OCI-LY7 (cell line): ENCODE measurements at regions not wholly inside any gene's neighbourhood (a gene's known extent, or its start where the extent isn't known, plus 50 kb on each side); places are given as distances from the start of the nearest gene placed in this dataset.

Source experiments
- BruUV-seq: library from RNA; stranded (reverse); fragments of 400-500 nt; replicated peaks from 2 replicates; lab custom pipeline; 2021; lab: Mats Ljungman, UMichigan
- CTCF ChIA-PET: fragments of 300-600 bp; sonication (Branson Sonifier 250); formaldehyde crosslinking; loops from one replicate; lab custom pipeline; 2022; ENCODE audit warnings: antibody characterized with exemption; ENCODE audit not compliant: unreplicated experiment; lab: Charles Lee
- POLR2A ChIA-PET: fragments of 300-600 bp; sonication (Branson Sonifier 250); formaldehyde crosslinking; loops from one replicate; lab custom pipeline; 2022; ENCODE audit warnings: antibody characterized with exemption; lab: Charles Lee
- DNase-seq: peaks from one replicate; pipeline ENCODE4 v3.0.0-alpha.2; 2015; ENCODE audit warnings: low spot score
- H2AFZ ChIP-seq: fragments of 200-600 bp; sonication (generic), shearing (Covaris generic); 2 replicates; pipeline ENCODE4 v1.6.1; 2014; ENCODE audit warnings: mild to moderate bottlenecking, antibody characterized with exemption, low read length, moderate library complexity
- H3K27ac ChIP-seq: fragments of 200-600 bp; sonication (generic); 2 replicates; pipeline ENCODE4 v1.5.1; 2014; ENCODE audit warnings: mixed run types, low read depth, mild to moderate bottlenecking, moderate library complexity, low read length, inconsistent platforms; ENCODE audit not compliant: poor library complexity, severe bottlenecking
- H3K36me3 ChIP-seq: fragments of 200-600 bp; sonication (generic); 2 replicates; pipeline ENCODE4 v1.6.1; 2014; ENCODE audit warnings: mild to moderate bottlenecking, antibody characterized with exemption, low read length, moderate library complexity, mixed read lengths; ENCODE audit not compliant: insufficient read depth
- H3K4me1 ChIP-seq: fragments of 200-600 bp; sonication (generic); 2 replicates; pipeline ENCODE4 v1.5.1; 2014; ENCODE audit warnings: mild to moderate bottlenecking, low read length; ENCODE audit not compliant: insufficient read depth, poor library complexity, severe bottlenecking
- H3K4me2 ChIP-seq: fragments of 200-600 bp; sonication (generic); 2 replicates; pipeline ENCODE4 v1.6.1; 2014; ENCODE audit warnings: mild to moderate bottlenecking, low read length
- H3K4me3 ChIP-seq: fragments of 200-600 bp; sonication (generic); 2 replicates; pipeline ENCODE4 v1.5.1; 2014; ENCODE audit warnings: mild to moderate bottlenecking, low read depth, low read length; ENCODE audit not compliant: poor library complexity, severe bottlenecking
- H3K79me2 ChIP-seq: fragments of 200-600 bp; sonication (generic); 2 replicates; pipeline ENCODE4 v1.6.1; 2016; ENCODE audit warnings: low read depth, mild to moderate bottlenecking, low read length, moderate library complexity, mixed read lengths; ENCODE audit not compliant: insufficient read depth
- H3K9me2 ChIP-seq: fragments of 200-600 bp; sonication (generic); 2 replicates; pipeline ENCODE4 v1.6.1; 2016; ENCODE audit warnings: mild to moderate bottlenecking, low read length, mixed read lengths; ENCODE audit not compliant: insufficient read depth
- H3K9me3 ChIP-seq: fragments of 200-600 bp; sonication (generic); 2 replicates; pipeline ENCODE4 v1.6.1; 2014; ENCODE audit warnings: mild to moderate bottlenecking, mixed run types, low read length, mixed read lengths
- H4K20me1 ChIP-seq: fragments of 200-600 bp; sonication (generic); 2 replicates; pipeline ENCODE4 v1.6.1; 2014; ENCODE audit warnings: mild to moderate bottlenecking, antibody characterized with exemption, low read length, moderate library complexity, mixed read lengths; ENCODE audit not compliant: insufficient read depth
- CTCF ChIP-seq: fragments of 200-600 bp; sonication (generic); conservative IDR thresholded peaks from 2 replicates; pipeline ENCODE4 v1.5.1; 2014; ENCODE audit warnings: mild to moderate bottlenecking, antibody characterized with exemption, low read length, moderate library complexity, mixed read lengths
- EZH2phosphoT487 ChIP-seq: fragments of 200-600 bp; sonication (generic); IDR thresholded peaks from 2 replicates; pipeline ENCODE4 v1.6.1; 2018; ENCODE audit warnings: low read depth, borderline replicate concordance, mild to moderate bottlenecking, mixed run types, antibody characterized with exemption, low read length, moderate library complexity, mixed read lengths
- intact Hi-C: fragments of 100-400 bp; cut with micrococcal nuclease; formaldehyde crosslinking; loops from one replicate; pipeline ENCODE4 v1.10.0; 2022; ENCODE audit not compliant: unreplicated experiment

- no TSS peak for BruUV-seq
Measured at GRCh38 chr11:112310848-112311247, 50.2 kb upstream of the PLET1 start.

GRCh38 chr11:112315057-112315720, 54.5 kb upstream of the PLET1 start:
- H3K79me2 ChIP-seq: no peaks in the 10 kb centered on the region
- no peak overlapping the region for H3K4me3 ChIP-seq
- DNase-seq: no peak
- no peak overlapping the region for H2AFZ ChIP-seq
- POLR2A ChIA-PET: interaction anchor here (0.9 kb wide), 1 partner anchor 100 kb away, joined by 3 read pairs; no protein-coding TSS in a partner anchor
- H3K9me3 ChIP-seq: no peaks in the 10 kb centered on the region
- H3K27ac ChIP-seq: no peak overlapping the region
- BruUV-seq: no TSS peak
- no peaks in the 10 kb centered on the region for H4K20me1 ChIP-seq
- H3K9me2 ChIP-seq: no peaks in the 10 kb centered on the region
- H3K4me2 ChIP-seq: no peak overlapping the region
- CTCF ChIA-PET: no interaction called here
- TF ChIP-seq CTCF (no peak), EZH2phosphoT487 (no peak)
- intact Hi-C loops: no loop called here
- no peaks in the 10 kb centered on the region for H3K36me3 ChIP-seq
- H3K4me1 ChIP-seq: no peaks in the 10 kb centered on the region

More at GRCh38 chr11:112310848-112311247, 50.2 kb upstream of the PLET1 start:
- Histone ChIP-seq H3K79me2 (no peaks in the 10 kb centered on the region), H3K9me3 (no peaks in the 10 kb centered on the region), H3K27ac (no peak overlapping the region), H3K4me2 (no peak overlapping the region), H4K20me1 (no peaks in the 10 kb centered on the region), H3K9me2 (no peaks in the 10 kb centered on the region), H2AFZ (no peak overlapping the region), H3K4me1 (no peaks in the 10 kb centered on the region), H3K4me3 (no peak overlapping the region), H3K36me3 (no peaks in the 10 kb centered on the region)
- intact Hi-C loops: no loop called here
- no peak for DNase-seq
- POLR2A ChIA-PET: no interaction called here
- CTCF ChIA-PET: no interaction called here
- no peak for TF ChIP-seq EZH2phosphoT487
- TF ChIP-seq CTCF: no peak
